Middle frontal gyrus (tissue), 1 donor: ENCODE measurements at regions not wholly inside any gene's neighbourhood (a gene's known extent, or its start where the extent isn't known, plus 50 kb on each side); places are given as distances from the start of the nearest gene placed in this dataset.
"Not testable (repeated sequence)": the region's sequence is repeated elsewhere in the genome, so short reads cannot be mapped to it uniquely, and the experiment has no call there.

ENCODE experiments used
- DNase-seq: peaks from one replicate; pipeline ENCODE4 v3.0.0-alpha.2; 2015; ENCODE audit warnings: low spot score; ENCODE audit errors: extremely low spot score

DNA sequence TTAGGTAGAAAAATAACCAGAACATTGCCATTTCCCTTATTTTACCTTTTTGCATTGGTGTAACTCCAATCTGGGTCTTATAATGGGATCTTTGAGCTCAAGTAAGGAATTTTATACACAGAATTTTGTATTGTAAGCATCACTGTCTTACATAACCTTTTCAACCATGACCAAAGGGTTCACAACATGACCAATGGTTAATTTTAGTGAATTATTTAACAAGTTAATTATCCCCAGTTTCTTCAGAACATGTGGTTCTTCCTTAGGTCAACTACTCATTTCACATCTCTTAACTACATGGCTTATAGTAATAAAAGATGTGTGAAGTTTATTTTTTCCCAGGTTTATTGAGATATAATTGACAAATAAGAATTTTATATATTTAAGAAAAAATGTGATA, 74.2 kb upstream of the RHOBTB1 start:
- no peak for DNase-seq

DNA sequence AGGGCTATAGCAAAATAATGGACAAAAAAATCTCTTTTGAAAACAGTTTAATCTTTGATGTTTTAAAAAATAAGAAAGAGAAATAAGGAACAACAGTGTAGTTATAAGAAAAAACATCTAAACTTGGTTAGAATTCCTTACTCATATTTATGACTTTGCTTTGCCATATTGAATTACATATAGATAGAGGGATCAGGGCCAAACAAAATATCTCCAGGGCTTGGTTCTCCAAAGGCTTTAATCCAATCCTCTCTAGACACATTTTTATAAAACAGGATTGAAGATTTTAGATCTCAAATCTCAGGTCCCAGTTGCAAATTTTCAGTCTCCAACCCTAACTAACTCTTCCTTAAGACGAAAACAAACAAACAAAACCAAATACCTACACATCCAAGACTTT, 72.6 kb upstream of the RHOBTB1 start:
- DNase-seq: no peak

DNA sequence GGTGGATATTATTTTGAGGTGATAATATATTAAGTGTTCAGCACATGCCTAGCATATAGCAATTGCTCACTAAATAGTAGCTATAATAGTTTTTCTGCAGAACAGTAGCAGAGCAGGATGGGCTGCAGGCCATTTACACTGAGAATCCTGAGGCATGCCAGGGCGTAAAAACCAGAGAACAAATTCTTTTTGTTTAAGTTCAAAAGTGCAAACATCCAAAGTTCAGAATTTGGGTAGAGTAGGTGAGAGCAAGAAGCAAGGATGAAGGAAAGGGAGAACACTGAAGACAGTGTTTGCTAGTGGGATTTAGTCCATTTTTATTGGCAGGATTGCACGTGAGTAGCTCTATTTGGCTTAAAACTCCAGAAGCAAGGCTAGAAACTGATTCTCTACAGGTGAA, 72.0 kb upstream of the RHOBTB1 start:
- no peak for DNase-seq

DNA sequence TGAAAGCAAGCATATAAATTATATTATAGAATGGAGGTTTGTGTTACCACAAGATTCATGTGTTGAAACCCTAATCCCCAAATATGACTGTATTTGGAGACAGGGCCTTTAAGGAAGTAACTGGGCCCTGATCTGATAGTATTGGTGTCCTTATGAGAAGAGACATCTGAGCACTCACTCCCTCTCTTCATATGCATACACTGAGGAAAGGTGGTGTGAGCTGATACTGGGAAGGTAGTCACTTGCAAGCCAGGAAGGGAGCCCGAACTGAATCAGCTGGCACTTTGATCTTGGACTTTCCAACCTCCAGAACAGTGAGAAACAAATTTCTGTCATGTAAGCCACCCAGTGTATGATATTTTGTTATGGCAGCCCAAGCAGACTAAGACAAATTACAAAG, 66.9 kb upstream of the RHOBTB1 start:
- DNase-seq: no peak

GRCh38 chr10:61003069-61003468, 59.1 kb upstream of the RHOBTB1 start:
- DNase-seq: not testable (repeated sequence)

DNA sequence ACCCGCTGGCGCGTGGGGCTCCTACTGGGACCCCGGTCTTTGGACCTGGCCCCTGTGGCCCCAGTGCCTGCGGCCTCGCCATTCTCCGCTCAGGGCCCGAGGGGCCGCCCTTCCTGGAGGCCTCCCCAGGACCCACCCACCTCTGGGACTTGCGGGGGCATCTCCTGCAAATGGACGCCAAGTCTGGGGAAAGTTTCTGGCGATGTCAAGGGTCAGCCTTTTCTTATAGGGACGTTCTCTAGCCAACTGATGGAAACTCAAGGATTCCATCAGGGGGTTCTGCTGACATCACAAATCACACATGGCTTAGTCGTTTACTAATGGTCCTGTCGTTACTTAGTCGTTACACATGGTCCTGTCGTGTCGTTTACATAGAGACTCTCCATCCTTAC, 57.7 kb upstream of the RHOBTB1 start:
- no peak for DNase-seq

DNA sequence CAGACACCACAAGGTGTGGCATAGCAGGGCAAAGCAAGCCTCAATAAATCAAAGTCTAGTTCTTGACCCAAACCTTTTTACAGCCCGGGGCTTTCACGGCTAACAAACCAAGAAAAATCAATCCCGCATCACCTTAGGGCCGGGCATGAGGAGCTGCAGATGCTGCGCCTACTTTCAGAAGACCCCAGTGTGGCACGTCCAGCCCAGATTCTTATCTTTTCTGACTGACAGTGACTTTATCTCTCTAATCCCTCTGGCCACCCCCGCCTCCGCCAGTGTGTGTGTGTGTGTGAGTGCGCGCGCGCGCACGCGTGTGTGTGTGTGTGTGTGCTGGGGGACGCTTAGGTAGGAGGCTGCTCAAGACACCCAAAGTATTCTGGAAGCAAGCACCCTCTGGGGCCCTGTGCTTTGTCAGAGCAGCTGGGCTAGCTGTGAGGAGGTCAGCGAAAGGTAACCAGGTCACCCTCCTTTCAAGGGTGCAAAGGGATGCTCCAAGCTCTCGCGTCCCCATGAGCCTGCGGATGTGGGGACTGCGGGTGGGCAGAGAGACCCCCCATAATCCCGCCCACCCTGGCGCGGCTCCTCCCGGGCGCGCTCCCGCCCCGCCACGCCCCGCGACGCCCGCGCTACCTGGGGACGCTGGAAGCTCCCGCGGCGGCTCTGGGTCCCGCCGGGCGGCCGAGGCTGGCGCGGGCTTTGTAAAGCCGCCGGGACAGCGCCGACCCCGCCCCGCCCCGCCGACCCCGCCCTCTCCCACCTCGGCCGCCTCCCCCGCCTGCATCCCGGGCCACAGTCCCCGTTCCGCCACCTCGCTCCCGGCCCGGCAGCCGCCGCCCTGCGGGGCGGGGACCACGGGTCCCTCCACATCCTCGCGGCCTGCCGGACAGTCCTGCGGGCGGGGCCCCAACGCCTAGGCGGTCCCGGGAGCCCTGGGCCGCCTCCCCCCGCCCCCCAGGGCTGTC, 57.1 kb upstream of the RHOBTB1 start:
- no peak for DNase-seq

DNA sequence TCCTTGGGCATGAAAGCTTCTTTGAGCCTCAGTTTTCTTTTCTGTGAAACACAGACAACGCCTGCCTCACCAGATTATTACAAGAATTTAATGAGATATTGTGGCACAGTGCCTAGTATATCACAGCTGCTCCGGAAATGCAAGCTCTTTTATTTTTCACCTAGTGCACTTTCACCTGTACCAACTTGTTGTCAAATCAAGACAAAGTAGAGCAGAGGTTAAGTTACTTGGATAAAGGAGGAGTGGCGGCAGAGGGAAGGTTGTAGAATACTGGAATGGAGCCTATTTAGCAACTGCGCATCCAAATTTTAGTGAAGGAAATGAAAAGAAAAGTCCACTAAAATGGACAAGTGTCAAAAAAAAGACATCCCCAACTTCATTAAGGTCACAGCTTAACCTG, 54.9 kb upstream of the RHOBTB1 start:
- DNase-seq: no peak

GRCh38 chr10:60994128-60994527, 50.1 kb upstream of the RHOBTB1 start:
- DNase-seq: no peak
